GDM1 (cell line): ENCODE measurements at regions not wholly inside any gene's neighbourhood (a gene's known extent, or its start where the extent isn't known, plus 50 kb on each side); places are given as distances from the start of the nearest gene placed in this dataset.

Experiments
- DNase-seq: peaks from one replicate; lab custom pipeline; 2025; lab: John Stamatoyannopoulos, UW

GRCh38 chr10:78623578-78624215 lies 445.1 kb upstream of the ZMIZ1 start:
- no peak for DNase-seq

- DNase-seq: no peak
Measured at GRCh38 chr10:78624791-78625190, 444.0 kb upstream of the ZMIZ1 start.

GRCh38 chr10:78626471-78626870 lies 442.3 kb upstream of the ZMIZ1 start:
- no peak for DNase-seq

GRCh38 chr10:78627254-78627795 lies 441.4 kb upstream of the ZMIZ1 start:
- no peak for DNase-seq

- DNase-seq: no peak
Measured at GRCh38 chr10:78628976-78629375, 439.8 kb upstream of the ZMIZ1 start.

GRCh38 chr10:78629773-78630172 lies 439.0 kb upstream of the ZMIZ1 start:
- no peak for DNase-seq

GRCh38 chr10:78630944-78631838 lies 437.6 kb upstream of the ZMIZ1 start:
- no peak for DNase-seq

GRCh38 chr10:78634389-78634815 lies 434.4 kb upstream of the ZMIZ1 start:
- no peak for DNase-seq

- DNase-seq: no peak
Measured at GRCh38 chr10:78634835-78635234, 433.9 kb upstream of the ZMIZ1 start.

GRCh38 chr10:78639629-78640028 lies 429.1 kb upstream of the ZMIZ1 start:
- no peak for DNase-seq

GRCh38 chr10:78640796-78641636 lies 427.8 kb upstream of the ZMIZ1 start:
- DNase-seq: peak; percentile 61

GRCh38 chr10:78641693-78642092 lies 427.1 kb upstream of the ZMIZ1 start:
- no peak for DNase-seq

- DNase-seq: no peak
Measured at GRCh38 chr10:78642269-78642816, 426.4 kb upstream of the ZMIZ1 start.

GRCh38 chr10:78643513-78643912 lies 425.3 kb upstream of the ZMIZ1 start:
- no peak for DNase-seq

GRCh38 chr10:78644550-78644949 lies 424.2 kb upstream of the ZMIZ1 start:
- no peak for DNase-seq

- no peak for DNase-seq
Measured at GRCh38 chr10:78645169-78645686, 423.5 kb upstream of the ZMIZ1 start.

GRCh38 chr10:78645975-78646374 lies 422.8 kb upstream of the ZMIZ1 start:
- DNase-seq: no peak

- no peak for DNase-seq
Measured at GRCh38 chr10:78648256-78648860, 420.4 kb upstream of the ZMIZ1 start.

- no peak for DNase-seq
Measured at GRCh38 chr10:78649429-78649828, 419.3 kb upstream of the ZMIZ1 start.

GRCh38 chr10:78650122-78650521 lies 418.6 kb upstream of the ZMIZ1 start:
- no peak for DNase-seq

GRCh38 chr10:78651287-78651686 lies 417.5 kb upstream of the ZMIZ1 start:
- no peak for DNase-seq
